CD4-positive, alpha-beta T cell treated with Interleukin-12 subunit alpha and Interleukin-12 subunit beta, for 1 hour (primary cell): ENCODE measurements at regions not wholly inside any gene's neighbourhood (a gene's known extent, or its start where the extent isn't known, plus 50 kb on each side); places are given as distances from the start of the nearest gene placed in this dataset.

ENCODE experiments used
- DNase-seq: peaks from one replicate; pipeline ENCODE4 v3.0.0-alpha.2; 2020

DNA sequence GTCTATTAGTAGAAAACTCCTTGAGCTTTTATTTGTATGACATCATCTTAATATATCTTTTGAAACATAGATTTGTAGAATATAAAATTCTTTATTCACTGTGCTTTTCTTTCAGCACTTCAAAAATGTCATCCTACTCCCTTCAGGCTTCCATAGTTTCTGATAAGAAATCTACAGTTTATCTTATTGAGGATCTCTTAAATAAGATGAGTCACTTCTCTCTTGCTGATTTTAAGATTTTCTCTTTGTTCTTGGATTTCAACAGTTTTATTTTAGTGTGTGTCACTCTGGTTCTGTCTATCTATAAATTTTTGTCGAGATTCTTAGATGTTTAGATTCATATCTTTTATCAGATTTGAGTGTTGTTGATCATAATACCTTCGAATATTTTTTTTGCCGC lies 566.1 kb upstream of the CHORDC1 start:
- DNase-seq: no peak

DNA sequence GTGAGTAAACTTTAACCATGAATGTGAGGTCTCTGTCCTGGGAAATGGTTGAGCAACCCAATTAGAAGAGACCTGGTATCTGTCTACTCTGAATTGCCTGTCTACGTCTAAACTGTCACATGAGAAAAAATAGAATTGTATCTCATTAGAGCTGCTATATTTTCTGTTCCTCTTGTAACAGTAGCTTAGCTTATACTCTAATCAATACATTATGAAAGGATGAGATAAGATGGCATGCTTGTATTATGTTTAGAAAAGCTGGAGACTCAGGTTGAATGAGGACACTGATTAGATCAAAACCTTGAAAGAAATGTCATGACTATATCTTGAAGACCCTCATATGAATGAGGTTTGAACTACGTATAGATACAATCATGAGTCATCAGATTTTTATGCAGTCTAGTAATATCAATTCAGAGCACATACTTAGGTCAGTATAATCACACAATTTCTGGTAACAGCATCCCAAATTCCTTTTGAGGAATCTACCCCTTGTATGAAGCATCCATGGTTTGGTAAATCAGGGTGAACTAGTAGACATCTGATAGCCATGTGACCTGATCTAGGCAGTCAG lies 561.5 kb upstream of the CHORDC1 start:
- no peak for DNase-seq

DNA sequence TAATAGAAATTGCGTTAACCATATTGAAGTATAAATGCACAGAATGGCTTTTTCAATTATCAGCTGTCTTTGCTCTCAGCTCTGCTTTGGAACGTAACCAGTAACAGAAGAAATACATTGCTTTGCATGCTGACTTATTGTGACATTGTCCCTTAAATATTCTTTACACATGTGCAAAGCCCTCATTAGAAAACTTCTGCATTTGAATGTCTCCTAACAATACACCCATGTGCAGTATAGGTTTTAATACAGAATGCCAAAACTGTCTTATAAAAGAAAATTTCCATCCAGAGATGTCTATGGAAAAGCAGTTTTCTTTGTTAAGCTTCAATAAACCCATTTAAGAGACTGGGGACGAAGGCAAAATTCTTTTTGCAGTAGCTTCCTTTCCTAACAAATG lies 560.3 kb upstream of the CHORDC1 start:
- DNase-seq: no peak

DNA sequence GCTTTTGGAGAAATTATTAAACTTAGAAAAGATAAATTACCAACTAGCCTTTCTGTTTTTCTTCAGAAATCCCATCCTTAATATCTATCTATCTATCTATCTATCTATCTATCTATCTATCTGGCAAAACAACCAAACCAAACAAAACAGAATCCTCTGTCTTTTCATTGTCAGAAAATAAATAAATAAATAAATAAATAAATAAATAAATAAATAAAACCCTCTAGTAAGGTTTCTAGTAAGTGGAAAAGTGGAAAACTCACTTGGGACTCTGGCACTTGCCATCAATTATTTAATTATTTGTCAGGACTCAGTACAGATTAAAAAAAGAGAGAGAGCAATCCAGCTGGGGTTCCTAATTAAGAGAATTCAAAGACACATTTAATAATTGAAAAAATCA lies 556.2 kb upstream of the CHORDC1 start:
- no peak for DNase-seq

DNA sequence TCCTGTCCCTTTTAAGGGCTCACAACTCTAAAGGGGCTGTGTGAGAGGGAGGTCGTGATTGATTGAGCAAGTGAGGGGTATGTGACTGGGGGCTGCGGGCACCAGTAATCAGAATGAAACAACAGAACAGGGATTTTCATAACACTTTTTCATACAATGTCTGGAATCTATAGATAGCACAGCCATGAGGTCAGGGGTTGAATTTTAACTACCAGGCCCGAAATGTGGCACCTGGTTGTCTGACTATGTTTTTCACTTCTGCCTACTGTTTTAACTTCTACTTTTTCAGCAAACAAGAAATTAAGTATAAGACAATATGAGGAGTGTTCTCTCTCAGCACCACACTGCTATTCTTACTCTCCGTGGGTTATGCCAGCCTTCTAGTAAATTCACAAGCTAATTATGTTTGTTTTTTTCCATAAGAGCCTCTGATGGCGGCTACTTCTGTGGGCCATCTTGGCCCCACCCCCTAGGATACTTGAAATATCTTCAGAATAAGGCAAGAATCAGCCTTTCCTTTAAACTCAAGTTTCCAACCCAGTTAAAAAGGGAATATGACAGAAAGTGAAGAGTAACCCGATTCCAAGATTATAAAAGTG lies 552.8 kb upstream of the CHORDC1 start:
- DNase-seq: no peak

DNA sequence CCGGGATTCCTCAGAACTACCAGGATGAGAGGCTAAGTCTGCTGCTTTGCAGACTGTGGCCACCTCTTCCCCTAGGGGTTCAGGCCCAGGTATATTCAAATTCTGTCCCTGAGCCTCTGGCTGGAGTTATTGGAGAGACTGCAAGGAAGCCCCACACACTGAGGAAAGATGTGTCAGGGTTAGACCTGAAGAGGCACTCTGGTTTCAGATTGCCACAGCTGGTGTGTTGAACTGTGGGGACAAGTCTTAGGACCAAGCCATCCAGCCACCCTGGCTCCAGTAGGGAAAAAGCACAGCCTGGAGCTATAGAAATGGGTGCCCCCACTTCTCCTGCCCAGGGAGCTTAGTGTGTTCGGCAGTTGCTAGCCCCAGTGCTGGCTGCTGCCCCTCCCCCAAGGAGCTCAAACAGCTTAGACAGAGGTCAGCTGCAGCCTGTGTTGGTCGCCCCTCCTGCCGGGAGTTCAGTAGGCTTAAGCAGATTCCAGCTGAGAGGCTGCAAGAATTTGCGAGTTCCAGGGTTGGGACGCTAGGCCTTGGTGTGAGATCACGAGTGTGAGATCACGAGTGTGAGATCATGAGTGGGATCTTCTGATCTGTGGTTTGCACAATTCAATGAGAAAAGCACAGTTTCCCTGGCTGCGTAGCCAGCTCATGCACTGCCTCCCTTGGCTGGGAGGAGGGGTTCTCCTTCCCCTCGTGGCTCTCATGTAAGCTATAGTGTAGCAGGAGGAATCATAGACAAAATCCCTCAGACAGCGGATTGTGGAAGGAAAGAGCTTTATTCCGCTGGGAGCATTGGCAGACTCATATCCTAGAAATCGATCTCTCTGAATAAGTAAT lies 552.1 kb upstream of the CHORDC1 start:
- DNase-seq: no peak

DNA sequence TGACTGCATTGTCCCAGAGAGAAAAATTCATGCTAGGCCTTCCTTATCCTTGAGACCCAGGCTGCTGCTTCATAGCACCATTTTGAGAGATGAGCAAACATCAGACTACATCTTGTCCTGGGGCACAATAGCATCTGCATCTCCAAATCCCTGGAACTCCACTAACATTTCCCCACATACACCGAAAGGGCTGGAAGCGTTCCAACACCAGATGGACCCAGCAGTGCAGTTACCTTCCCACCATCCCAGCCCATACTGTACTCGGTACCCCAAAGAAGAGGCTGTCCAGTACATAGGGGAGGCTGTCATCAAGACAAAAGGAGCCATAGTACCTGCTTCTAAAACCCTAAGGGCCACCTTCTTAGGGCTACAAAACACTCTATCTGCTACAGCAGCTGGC lies 547.2 kb upstream of the CHORDC1 start:
- no peak for DNase-seq

DNA sequence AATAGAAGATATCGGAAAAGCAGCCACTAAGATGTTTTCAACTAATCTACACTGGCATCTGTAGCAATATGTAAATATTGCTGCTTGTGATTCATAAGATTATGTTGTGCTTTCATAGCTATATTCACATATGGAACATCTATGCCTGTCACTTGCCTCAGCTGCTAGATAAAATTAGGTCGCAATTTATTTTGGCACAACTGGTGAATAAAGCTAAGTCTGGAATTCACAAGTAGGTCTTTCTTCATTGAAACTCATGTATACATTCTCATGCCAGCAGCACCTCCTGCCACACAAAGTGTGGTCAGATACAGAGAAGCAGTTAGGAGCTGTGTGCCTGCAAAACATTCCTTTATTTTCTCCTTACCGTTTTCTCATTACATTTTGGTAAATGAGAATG lies 543.3 kb upstream of the CHORDC1 start:
- DNase-seq: no peak

DNA sequence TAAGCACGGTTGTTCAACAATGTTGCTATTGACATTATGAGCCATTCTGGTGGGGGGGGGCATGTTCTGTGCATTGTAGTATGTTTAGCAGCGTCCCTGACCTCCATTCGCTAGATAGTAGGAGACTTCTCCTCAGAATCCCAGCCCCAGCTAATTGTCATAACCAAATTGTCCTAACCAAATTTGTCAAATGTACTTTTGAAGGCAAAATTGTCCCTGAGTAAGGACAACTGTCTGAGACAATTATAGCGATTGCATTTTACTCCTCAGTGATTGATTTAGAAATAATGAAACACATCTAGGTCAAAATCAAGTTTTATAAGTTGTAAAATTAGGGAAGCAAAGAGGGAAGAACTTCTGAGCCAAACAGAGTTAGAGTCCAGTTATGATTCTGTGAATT lies 541.8 kb upstream of the CHORDC1 start:
- DNase-seq: no peak

DNA sequence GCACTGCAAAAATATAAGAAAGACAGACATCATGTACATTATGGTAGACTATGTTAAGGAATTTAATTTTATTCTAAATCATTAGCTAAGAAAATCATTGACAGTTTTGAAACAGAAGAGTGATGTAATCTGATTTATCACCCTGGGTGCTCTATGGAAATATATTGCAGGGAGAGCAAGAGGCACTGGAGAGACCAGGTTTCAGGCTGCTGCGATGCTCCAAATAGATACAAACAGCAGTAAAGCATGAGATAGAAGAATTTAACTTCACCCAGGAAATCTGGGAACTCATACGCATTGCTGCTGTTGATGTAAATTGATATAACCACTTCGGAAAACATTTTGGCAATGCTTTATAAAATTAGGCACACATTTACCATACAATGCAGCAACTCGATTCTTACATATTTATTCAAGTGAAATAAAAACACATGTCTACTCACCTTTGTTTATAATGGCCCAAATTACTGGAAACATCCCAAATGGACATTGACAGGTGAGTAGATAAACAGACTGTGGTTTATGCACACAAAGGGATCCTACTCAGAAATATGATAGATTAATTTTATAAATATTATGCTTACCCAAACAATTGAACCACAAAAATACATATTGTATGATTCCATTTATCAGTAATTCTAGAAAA lies 535.1 kb upstream of the CHORDC1 start:
- DNase-seq: no peak

DNA sequence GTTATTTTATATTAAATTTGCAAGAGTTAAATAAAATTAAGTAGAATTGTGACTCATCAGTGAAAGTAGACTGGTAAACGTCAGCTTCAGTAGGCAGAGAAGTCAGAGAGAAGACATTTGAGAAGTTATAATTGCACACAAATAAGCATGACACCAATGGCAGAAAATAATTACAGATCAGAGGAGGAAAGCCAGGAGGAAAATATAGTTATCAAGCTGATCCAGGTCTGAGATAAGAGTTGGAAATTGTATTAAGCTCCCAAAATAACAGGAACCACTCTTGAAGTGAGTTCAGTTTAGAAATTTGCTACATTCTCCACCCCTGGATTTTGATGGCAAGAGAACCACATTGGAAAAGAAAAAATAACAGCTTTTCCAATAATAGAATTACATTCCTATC lies 533.8 kb upstream of the CHORDC1 start:
- DNase-seq: no peak

DNA sequence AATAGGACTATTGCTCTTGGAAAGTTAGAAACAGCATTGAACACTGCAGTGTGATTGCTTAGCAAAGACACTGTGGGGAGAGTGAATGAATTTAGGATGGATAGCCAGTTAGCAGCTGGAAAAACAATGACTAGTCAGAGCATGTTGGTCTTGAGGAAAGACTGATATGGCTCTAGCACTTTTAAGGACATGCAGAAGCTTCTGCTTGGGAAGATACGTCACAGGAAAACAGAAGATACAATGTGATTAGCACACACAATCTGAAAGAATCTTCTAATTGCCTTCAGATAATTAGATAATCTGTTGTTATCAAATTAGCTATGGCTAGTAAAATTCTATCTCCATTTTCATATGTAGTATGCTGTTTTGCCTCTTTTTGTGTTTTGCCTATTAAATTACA lies 530.7 kb upstream of the CHORDC1 start:
- DNase-seq: no peak

DNA sequence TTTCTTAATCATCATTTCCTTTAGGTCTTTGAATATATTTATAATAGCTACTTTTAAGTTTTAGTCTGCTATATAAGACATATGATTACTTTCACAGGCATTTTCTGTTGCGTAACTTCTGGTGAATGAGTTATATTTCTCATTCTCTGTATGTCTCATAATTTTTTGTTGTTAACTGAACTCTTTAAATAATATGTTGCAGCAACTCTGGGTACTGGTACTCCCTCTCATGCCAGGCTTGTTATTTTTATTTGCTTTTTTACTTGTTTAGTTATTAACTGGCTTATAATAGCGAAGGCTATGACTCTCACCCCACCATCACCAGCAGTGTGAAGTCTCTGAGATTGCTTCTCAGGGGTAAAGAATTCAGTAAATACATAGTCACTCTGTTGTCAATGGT lies 524.2 kb upstream of the CHORDC1 start:
- no peak for DNase-seq

DNA sequence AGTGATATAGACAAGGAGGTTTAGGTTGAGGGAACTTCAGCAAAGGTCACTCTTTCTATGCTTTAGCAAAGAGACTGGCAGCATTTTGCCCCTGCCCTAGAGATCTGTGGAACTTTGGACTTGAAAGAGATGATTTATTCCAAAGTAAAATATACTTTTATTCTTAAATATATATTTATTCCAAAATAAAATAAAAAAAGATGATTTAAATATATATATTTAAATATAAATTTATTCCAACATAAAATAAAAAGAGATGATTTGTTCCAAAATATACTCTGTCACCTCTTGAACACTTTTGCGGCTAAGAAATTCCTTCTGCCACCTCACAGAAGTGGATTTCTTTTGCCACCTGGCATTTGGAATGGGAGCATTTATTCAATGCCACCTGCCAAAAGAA lies 521.3 kb upstream of the CHORDC1 start:
- DNase-seq: no peak

DNA sequence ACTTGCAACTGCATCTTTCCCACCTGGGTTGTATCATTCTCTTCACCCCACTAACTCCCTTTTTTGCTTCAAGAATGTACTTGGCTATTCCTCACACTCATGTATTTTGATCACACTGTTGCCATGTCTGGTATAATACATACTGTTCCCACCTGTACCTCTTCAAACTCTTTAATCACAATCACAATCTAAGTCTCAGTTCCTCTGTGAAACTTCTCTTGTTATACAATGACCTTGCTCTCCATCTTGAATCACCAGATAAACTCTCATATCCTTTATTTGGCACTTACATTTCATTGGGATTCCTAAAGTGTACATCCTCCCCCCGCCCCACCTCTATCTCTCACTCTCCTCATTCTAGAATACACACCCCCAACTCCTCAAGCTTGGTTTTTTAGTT lies 516.0 kb upstream of the CHORDC1 start:
- no peak for DNase-seq

DNA sequence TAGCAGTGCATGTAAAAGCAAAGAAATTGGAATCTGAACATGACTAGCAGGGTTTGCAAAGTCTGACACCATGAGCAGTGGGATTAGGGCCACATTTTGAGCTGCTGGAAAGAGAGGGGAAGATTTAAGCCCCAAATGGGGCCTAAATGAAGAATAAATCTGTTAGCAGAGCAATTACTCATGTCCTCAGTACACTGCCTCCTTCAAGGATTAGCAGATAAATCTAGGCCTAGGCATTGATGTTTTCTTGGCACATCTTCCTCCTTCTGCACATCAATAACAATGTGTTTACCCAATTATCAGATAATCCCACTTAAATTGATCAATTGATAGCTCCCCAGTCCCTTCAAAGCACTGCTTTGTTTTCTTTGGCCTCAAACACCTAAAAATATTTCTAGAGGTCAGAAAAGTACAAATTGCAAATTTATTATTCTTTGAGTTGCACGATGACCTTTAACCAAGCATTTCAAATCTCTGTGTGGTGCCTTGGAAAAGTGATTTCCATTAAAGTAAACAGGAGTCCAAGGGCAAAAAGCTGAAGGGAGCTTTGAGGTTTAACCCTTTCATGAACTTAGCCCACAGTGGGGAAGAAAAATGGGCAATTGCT lies 514.7 kb upstream of the CHORDC1 start:
- DNase-seq: no peak

DNA sequence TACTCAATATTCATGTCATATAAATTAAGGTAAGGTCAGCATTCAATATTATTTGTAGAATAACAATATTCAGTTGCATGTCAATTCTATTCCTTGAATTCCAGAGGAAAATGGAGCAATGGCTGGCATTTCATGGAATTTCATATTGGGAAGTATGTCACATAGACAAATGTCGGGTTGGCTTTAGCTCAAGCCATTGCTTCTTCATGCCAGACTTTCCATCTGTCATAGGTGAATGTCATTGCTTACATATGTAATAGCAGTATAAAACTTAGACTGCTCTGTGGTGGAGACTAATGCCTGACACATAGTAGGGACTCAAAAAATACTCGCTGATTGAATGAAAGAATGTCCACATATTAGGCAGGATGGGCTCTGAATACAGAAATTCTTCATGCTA lies 509.6 kb upstream of the CHORDC1 start:
- no peak for DNase-seq

DNA sequence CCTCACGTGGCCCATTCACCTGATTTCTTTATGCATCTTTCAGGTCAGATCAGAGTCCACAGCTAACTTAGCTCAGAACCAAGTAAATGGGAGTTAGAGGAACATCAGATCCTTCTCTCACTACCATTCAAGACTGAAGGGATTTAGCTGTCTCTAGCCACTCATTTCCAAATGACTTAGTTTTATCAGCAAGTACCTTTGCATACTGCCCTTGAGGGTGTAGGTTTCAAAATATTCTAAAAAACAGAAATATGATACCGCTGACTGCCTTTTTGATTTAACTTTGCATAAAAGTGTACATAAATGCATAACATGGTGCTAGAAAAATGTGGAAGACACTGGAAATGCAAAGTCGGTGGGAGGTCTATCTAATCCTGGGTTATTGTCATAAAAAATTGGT lies 500.6 kb upstream of the CHORDC1 start:
- DNase-seq: no peak

DNA sequence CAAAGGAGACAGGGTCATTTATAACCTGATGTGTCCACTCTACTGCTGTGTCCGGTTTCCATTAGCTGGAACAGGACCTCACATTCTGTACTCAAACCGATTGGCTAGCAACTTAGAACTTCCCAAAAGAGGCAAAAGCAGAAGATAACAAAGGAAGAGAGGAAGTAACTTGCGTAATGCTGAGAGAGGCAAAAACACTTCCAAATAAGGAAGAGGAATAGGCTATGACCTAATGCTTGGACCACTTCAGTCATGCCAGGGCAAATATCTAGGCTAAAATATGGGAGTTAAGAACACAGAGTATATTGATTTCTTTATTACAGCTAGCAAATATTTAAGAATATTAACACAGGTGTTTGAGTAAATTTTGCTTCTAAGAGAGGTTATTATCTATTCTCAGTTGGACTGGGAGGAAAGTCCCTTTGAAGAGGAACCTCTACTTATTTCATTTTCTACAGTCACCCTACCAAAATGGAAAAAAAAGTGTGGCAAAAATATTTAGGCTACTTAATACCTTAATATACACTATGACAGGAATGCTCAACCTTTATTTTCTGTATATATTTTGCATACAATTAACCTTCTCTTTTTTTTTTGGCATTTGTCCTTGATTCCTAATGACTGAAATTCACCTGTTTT lies 499.8 kb upstream of the CHORDC1 start:
- no peak for DNase-seq

DNA sequence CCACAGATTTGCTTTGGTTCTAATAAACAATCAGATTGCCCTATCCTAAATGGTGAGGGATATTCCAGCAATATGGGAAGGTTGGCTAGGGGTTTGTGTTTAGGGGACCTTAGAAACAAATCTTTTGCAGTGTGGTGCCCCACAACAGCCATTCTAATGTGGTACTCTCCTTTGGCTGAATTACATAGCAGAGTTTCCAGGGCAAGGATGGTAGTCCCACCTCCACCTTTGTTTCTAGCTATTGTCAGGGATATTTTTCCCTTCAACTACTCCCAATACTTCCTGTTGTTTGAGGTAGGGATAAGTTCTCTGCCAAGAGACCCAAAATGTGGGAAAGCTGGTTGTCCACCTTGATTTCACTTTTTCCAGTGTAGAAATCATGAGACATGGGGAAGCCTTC lies 494.7 kb upstream of the CHORDC1 start:
- no peak for DNase-seq

DNA sequence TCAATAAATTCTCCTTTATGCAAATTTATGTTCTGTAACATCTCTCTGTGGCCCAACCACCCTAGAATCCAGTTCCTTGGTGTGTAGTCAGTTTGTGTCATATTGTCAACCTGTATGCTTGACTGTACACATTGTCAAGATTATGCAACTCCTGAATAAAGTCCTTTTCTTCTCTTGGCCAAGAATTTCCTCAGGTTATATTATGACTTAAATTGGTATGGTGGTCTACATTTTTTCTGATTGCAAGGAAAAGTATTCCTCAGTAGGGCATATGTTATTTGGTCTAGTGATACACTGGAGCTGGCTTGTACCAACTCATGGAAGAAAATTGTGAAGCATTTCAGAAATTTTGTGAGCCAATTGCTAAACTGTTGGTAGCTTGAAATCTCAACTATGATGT lies 482.8 kb upstream of the CHORDC1 start:
- no peak for DNase-seq

DNA sequence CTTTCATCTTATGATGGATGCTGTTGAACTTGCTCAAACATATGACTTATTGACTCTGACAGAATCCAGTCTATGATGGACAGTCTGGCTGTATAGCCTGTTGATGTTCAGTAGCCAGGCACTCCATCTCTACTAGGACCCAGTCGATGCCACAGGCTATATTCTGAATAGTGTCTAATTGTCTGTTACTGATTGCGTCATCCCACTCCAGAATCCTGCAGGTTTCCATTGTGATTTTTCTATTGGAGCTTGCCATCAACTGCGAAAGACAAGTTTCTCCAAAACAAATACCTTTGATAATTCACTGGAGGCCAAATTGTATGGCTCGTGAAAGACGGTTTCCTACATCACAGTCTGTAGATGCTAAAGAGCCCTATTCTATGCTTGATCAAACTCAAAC lies 481.7 kb upstream of the CHORDC1 start:
- no peak for DNase-seq

DNA sequence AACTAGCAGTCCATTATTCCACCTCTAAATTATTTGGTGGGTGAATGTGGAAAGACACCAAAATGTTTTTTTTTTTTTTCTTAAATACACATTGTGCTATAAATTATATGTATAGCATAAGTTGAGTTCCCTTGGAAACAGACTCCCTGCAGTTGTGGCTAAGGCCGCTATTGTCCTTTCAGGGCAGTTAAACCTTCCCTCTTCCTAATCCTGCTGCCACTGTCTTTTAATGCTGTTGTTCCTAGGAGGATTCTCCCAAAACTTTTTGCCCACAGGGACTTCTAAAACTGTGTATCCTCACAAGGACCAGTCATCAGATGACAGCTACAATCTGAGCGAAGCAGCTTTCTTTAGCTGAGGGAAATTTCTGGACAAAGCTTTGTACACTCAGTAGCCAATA lies 478.9 kb upstream of the CHORDC1 start:
- no peak for DNase-seq
